ENCODE measurements at regions not wholly inside any gene's neighbourhood (a gene's known extent, or its start where the extent isn't known, plus 50 kb on each side); places are given as distances from the start of the nearest gene placed in this dataset.
"Not testable (repeated sequence)": the region's sequence is repeated elsewhere in the genome, so short reads cannot be mapped to it uniquely, and the experiment has no call there.

DNA sequence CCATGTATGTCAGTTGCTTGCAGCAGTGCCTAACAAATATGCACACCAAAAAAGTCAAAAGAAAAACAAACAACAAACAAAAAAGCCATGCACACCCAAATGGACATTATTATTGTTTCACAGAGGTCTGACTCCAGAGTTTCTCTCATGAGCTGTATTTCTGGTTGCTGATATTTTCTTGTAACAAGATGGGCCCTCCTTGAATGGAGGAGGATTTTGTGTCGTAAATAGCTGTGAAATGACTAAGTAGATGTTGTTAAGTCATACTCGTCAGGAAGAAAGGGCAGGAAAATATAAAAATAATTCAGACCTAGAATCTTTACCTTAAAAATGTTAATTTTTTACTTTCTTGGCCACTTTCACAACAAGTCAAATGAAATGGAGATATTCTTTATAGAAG, 96.0 kb downstream of the PLEKHG1 start:
- H3K4me1 Mint-ChIP-seq: no peaks in the 10 kb centered on the region
- no peaks in the 10 kb centered on the region for H3K9me3 Mint-ChIP-seq
- no peaks in the 10 kb centered on the region for H3K27me3 Mint-ChIP-seq
- DNase-seq: no peak
- no peak for ATAC-seq
- no peak overlapping the region for H3K27ac Mint-ChIP-seq
- H3K4me3 Mint-ChIP-seq: no peak overlapping the region

- Mint-ChIP-seq H3K4me3 (no peak overlapping the region), H3K4me1 (no peaks in the 10 kb centered on the region), H3K27me3 (no peaks in the 10 kb centered on the region), H3K27ac (no peak overlapping the region), H3K9me3 (no peaks in the 10 kb centered on the region)
- DNase-seq (no peak), ATAC-seq (no peak)
Observed at GRCh38 chr6:150696190-150696589, 96.5 kb downstream of the PLEKHG1 start.

DNA sequence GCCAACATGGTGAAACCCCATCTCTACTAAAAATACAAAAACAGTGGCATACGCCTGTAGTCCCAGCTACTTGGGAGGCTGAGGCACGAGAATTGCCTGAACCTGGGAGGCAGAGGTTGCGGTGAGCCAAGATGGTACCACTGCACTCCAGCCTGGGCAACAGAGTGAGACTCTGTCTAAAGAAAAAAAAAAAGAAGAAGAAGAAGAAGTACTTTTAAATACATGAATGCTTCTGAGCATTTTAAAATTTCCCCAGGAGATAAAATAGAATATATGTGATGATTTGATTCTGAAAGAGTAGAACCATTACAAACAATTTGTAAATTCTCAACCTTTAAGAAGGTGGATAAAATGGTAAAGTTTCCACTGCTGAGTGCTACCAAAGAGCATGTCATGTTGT, 97.2 kb downstream of the PLEKHG1 start:
- not testable (repeated sequence) for H3K27me3 Mint-ChIP-seq, H3K4me3 Mint-ChIP-seq

GRCh38 chr6:150697515-150697914, 97.8 kb downstream of the PLEKHG1 start:
- DNase-seq (no peak), ATAC-seq (no peak)
- Mint-ChIP-seq H3K4me1 (no peaks in the 10 kb centered on the region), H3K27ac (no peak overlapping the region), H3K4me3 (no peak overlapping the region), H3K27me3 (no peaks in the 10 kb centered on the region), H3K9me3 (no peaks in the 10 kb centered on the region)

More for the DNA sequence above, 97.2 kb downstream of the PLEKHG1 start:
- not testable (repeated sequence) for H3K4me1 Mint-ChIP-seq, ATAC-seq, H3K9me3 Mint-ChIP-seq, DNase-seq, H3K27ac Mint-ChIP-seq

DNA sequence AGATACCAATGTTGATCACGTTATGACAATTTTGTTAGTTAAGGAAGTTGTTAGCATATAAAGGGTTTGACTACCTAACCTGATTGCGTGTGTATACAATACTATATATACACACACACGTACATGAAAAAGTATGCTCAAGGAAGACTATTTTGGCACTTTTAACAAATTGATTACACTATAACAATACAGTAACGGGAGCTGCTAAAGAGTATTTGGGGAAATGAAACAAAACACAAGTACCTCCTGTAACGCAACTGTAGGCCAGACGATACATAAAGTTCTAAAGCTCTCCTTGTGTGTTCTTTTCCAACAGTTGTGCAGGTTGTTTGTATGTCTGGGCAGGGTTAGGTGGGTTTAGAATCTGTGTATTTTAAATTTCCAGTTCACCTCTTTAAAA, 98.7 kb downstream of the PLEKHG1 start:
- H3K27ac Mint-ChIP-seq: no peak overlapping the region
- H3K27me3 Mint-ChIP-seq: no peaks in the 10 kb centered on the region
- no peak overlapping the region for H3K4me3 Mint-ChIP-seq
- ATAC-seq (no peak), DNase-seq (no peak)
- peaks cover 4% of the 10 kb centered on the region for H3K4me1 Mint-ChIP-seq
- H3K9me3 Mint-ChIP-seq: no peaks in the 10 kb centered on the region

- Mint-ChIP-seq H3K4me1 (peaks cover 4% of the 10 kb centered on the region), H3K4me3 (no peak overlapping the region), H3K9me3 (no peaks in the 10 kb centered on the region), H3K27me3 (no peaks in the 10 kb centered on the region), H3K27ac (no peak overlapping the region)
- ATAC-seq (no peak), DNase-seq (no peak)
Observed at GRCh38 chr6:150702675-150703074, 103.0 kb downstream of the PLEKHG1 start.

DNA sequence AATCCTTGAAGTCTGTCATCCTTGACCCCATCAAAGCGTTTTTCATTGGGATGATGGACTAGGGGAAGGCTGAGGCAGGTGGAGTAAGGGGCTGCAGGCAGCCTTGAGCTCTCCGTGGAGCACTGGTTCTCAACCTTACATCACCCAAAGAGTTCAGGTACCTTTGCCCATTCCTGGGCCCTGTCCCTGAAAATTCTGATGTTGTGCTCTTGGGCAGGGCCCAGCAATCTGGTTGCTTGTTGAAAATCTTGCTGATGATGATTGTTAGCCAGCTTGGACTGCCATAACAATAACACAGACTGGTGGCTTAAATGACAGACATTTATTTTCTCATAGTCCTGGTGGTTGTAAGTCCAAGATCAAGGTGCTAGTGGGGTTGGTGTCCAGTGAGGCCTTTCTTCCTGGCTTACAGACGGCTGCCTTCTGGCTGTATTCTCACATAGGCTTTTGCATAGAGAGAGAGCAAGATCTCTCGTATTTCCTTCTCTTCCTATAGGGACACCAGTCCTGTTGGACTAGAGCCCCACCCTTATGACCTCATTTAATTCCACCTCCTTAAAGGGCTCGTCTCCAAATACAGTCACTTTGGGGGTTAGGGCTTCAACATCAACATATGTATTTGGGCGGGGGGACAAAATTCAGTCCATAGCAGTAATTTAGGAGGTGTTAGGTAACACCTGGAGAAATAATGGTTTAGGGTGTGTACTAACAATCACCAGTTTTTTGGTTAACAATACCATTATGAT, 104.9 kb downstream of the PLEKHG1 start:
- ATAC-seq (no peak), DNase-seq (no peak)
- Mint-ChIP-seq H3K27me3 (peaks cover 9% of the 10 kb centered on the region), H3K9me3 (no peaks in the 10 kb centered on the region), H3K4me3 (no peak overlapping the region), H3K27ac (no peak overlapping the region), H3K4me1 (peaks cover 4% of the 10 kb centered on the region)

DNA sequence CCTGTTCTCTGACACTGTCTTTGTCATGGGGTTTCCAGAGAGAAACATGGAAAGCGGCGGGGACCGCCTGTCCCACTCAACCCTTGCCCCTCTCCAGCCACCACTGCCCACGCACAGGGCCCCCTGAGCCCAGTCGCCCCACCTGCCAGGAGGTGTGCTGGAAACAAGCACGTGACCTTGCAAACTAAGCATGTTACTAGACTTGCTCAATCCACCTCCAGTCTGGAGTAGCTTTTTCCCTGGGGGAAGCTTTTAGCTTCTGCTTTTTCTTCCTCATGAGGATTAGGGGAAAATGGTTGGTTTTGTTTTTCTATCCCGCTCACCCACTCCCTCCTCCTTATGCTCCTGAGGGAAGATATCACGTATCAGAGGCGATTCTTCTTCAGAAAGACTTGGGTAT, 105.7 kb downstream of the PLEKHG1 start:
- no peak for ATAC-seq
- no peak overlapping the region for H3K27ac Mint-ChIP-seq
- H3K4me3 Mint-ChIP-seq: no peak overlapping the region
- peaks cover 4% of the 10 kb centered on the region for H3K4me1 Mint-ChIP-seq
- peaks cover 9% of the 10 kb centered on the region for H3K27me3 Mint-ChIP-seq
- no peaks in the 10 kb centered on the region for H3K9me3 Mint-ChIP-seq
- DNase-seq: no peak

DNA sequence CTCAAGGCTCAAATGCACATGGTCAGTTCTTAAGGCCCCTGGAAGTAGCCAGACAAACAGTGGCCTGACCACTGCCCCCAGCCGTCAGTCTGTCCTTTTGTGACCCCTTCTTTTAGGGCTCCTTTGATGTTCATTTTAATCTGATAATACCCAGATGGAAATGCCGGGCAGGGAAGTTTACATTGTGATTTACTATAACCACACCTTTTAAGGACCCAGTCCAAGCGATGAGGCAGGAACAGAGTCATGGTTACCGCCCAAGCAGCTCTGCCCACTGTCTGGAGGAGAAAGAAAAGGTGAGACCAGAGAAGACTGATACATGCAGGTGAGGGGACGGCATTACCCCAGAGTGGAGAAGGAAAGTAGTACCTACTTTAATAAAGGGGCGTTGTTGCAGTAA, 110.6 kb downstream of the PLEKHG1 start:
- no peak for DNase-seq
- Mint-ChIP-seq H3K27me3 (peaks cover 9% of the 10 kb centered on the region), H3K4me3 (no peak overlapping the region)

GRCh38 chr6:150711061-150711460, 111.4 kb downstream of the PLEKHG1 start:
- Mint-ChIP-seq H3K9me3 (no peaks in the 10 kb centered on the region), H3K27me3 (peaks cover 9% of the 10 kb centered on the region), H3K4me1 (no peaks in the 10 kb centered on the region), H3K4me3 (no peak overlapping the region), H3K27ac (no peak overlapping the region)
- DNase-seq: no peak
- ATAC-seq: no peak

More for the DNA sequence above, 110.6 kb downstream of the PLEKHG1 start:
- ATAC-seq: no peak
- H3K9me3 Mint-ChIP-seq: no peaks in the 10 kb centered on the region
- H3K4me1 Mint-ChIP-seq: no peaks in the 10 kb centered on the region
- no peak overlapping the region for H3K27ac Mint-ChIP-seq

DNA sequence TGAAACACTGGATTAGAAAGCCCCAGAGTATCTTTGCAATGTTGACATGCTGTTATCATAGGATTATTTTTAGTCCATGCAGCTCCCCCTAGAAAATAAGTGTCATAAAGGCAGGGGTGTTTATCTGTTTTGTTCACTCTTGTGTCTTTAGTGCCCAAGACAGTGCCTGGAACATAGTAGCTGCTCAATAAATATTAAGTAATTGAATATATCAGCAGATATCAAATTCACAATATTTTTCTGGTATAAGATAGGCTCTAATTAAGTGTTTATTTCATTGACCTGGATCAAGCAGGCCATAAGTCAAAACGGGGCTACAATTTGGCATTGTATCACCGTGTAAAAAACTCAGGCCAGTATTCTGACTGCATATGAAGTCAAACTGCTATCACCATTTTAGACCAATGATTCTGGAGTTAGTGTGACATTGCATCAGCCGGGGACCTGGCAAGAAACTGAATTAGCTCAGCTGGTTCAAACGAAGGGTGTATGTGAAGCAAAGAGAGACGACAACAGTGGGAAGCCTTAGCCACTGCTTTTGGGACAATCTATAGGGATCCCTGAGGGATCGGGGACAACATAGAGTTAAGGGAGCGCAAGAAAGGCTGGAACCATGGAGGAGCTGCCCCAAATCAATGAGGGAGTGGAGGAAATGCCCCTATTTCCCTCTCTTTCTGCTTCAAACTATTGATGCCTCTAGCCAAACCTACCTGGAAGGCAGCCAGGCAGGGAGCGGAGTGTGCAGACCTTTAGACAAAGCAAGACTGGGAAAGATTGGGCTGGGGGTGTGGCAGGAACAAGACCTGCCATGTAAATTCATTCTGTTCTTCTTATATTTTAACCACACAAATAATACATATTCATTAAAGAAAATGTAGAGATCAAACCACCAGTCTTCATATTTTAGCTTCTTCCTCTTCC, 112.2 kb downstream of the PLEKHG1 start:
- no peak overlapping the region for H3K27ac Mint-ChIP-seq
- H3K9me3 Mint-ChIP-seq: no peaks in the 10 kb centered on the region
- DNase-seq (no peak), ATAC-seq (no peak)
- no peak overlapping the region for H3K4me3 Mint-ChIP-seq
- peaks cover 9% of the 10 kb centered on the region for H3K27me3 Mint-ChIP-seq
- no peaks in the 10 kb centered on the region for H3K4me1 Mint-ChIP-seq

DNA sequence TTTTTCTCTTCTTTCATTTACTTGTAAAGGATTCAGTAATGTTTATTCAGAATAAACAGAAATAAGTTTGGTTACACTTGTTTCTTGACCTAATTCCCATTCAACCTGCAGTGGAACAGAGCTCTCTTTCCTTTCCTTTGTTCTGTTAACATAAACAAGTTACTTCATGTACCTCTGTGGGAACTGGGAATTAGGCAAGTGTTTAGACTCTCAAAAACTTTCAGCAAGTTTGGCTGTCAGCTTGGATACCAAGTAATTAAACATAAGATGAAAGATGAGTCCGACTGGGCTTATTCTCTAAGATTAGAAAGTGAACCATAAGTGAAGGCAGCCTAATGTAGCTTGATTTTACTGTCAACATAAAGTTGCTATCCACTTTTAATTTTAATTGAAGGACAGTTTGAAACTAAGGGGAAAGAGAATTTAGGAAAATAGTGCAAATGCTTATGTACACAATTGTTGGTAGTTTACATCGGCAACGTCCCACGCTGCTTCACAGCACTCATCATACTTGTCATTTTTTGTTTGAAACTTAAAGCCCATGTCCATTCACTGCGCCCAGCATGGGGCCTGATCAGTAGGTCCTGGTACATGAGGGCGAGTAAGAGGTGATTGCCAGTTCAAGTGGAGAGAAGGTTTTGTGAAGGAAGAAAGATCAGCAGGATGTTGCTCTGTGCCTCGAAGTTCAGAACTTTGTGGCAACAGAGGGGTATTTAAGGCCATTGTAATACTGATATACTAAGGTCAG, 113.0 kb downstream of the PLEKHG1 start:
- no peak overlapping the region for H3K27ac Mint-ChIP-seq

GRCh38 chr6:150713487-150713886, 113.8 kb downstream of the PLEKHG1 start:
- DNase-seq: no peak
- H3K4me1 Mint-ChIP-seq: no peaks in the 10 kb centered on the region
- no peak overlapping the region for H3K4me3 Mint-ChIP-seq
- peaks cover under 1% of the 10 kb centered on the region for H3K27me3 Mint-ChIP-seq
- H3K9me3 Mint-ChIP-seq: no peaks in the 10 kb centered on the region
- no peak overlapping the region for H3K27ac Mint-ChIP-seq
- no peak for ATAC-seq

More for the DNA sequence above, 113.0 kb downstream of the PLEKHG1 start:
- no peak overlapping the region for H3K4me3 Mint-ChIP-seq
- DNase-seq (no peak), ATAC-seq (no peak)
- H3K4me1 Mint-ChIP-seq: no peaks in the 10 kb centered on the region
- peaks cover 9% of the 10 kb centered on the region for H3K27me3 Mint-ChIP-seq
- H3K9me3 Mint-ChIP-seq: no peaks in the 10 kb centered on the region

GRCh38 chr6:150713931-150714330, 114.2 kb downstream of the PLEKHG1 start:
- no peak overlapping the region for H3K4me3 Mint-ChIP-seq
- no peaks in the 10 kb centered on the region for H3K9me3 Mint-ChIP-seq
- no peak overlapping the region for H3K27ac Mint-ChIP-seq
- ATAC-seq (no peak), DNase-seq (no peak)
- peaks cover 1% of the 10 kb centered on the region for H3K27me3 Mint-ChIP-seq
- no peaks in the 10 kb centered on the region for H3K4me1 Mint-ChIP-seq

DNA sequence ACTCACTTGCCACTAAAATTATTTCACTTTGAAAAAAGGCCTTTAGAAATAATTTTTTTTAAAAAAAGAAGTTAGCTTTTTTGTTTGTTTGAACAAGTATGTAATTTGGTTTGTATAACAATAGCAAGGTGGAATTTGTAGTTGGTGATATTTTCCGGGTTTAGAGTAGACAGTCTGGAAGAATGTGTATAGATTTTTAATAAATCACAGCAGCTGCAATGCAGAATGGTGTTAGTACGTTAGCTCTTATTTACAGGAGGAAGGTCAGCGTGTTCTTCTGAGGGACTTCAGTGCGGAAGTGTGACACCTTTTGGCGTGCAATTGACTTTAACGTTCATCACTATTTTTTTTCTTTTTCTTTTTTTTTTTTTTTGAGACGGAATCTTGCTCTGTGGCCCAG, 115.4 kb downstream of the PLEKHG1 start:
- ATAC-seq: no peak
- Mint-ChIP-seq H3K4me1 (peaks cover 5% of the 10 kb centered on the region), H3K27ac (no peak overlapping the region), H3K27me3 (peaks cover 10% of the 10 kb centered on the region), H3K9me3 (no peaks in the 10 kb centered on the region), H3K4me3 (no peak overlapping the region)
- no peak for DNase-seq

- peaks cover 14% of the 10 kb centered on the region for H3K4me1 Mint-ChIP-seq
- H3K27me3 Mint-ChIP-seq: peaks cover 10% of the 10 kb centered on the region
- DNase-seq (no peak), ATAC-seq (no peak)
- H3K27ac Mint-ChIP-seq: peak overlapping the region in 1 of 2 donors; percentile 19
- H3K9me3 Mint-ChIP-seq: no peaks in the 10 kb centered on the region
- H3K4me3 Mint-ChIP-seq: no peak overlapping the region
Observed at GRCh38 chr6:150717419-150717818, 117.7 kb downstream of the PLEKHG1 start.

Measured in stimulated activated naive CD8-positive, alpha-beta T cell treated with anti-CD3 and anti-CD28 coated beads, Interleukin-15, amount 100 ng/mL, for 72 hours (primary cell).